ENCODE measurements at regions not wholly inside any gene's neighbourhood (a gene's known extent, or its start where the extent isn't known, plus 50 kb on each side); places are given as distances from the start of the nearest gene placed in this dataset.

DNA sequence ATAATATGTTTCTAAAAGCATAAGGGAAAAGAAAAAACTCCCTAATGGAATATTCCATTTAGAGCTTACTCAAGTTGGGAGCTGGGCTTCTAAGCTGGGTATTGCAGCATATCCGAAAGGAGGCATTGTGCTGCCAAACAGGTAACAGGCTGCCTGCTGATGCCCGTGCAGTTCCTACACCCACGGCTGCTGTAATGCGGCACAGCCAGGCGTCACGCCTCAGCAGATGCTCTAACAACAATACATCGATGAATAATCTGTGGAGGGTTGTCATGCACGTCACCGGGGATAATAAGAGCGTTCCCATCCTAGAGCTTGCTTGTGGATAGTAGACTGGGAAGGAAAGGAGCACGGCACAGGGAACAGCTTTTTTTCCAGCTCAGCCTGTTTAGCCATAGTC, 1582.1 kb upstream of the SLC10A2 start:
- TF ChIP-seq MEIS1 (CRISPR knock-in tag; IDR thresholded peaks at IDR 0.05; ENCODE audit: borderline replicate concordance) (no peak), ZNF660 (tag by site-specific recombination; IDR thresholded peaks at IDR 0.05) (no peak), ZNF302 (tag by site-specific recombination; IDR thresholded peaks at IDR 0.05; ENCODE audit: low read depth) (no peak), ZNF529 (tag by site-specific recombination; IDR thresholded peaks at IDR 0.05; ENCODE audit: insufficient replicate concordance) (no peak)
- TF ChIP-seq, protein P1, sequence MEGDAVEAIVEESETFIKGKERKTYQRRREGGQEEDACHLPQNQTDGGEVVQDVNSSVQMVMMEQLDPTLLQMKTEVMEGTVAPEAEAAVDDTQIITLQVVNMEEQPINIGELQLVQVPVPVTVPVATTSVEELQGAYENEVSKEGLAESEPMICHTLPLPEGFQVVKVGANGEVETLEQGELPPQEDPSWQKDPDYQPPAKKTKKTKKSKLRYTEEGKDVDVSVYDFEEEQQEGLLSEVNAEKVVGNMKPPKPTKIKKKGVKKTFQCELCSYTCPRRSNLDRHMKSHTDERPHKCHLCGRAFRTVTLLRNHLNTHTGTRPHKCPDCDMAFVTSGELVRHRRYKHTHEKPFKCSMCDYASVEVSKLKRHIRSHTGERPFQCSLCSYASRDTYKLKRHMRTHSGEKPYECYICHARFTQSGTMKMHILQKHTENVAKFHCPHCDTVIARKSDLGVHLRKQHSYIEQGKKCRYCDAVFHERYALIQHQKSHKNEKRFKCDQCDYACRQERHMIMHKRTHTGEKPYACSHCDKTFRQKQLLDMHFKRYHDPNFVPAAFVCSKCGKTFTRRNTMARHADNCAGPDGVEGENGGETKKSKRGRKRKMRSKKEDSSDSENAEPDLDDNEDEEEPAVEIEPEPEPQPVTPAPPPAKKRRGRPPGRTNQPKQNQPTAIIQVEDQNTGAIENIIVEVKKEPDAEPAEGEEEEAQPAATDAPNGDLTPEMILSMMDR (tag by site-specific recombination; IDR thresholded peaks at IDR 0.05): no peak
- TF ChIP-seq, protein P2, sequence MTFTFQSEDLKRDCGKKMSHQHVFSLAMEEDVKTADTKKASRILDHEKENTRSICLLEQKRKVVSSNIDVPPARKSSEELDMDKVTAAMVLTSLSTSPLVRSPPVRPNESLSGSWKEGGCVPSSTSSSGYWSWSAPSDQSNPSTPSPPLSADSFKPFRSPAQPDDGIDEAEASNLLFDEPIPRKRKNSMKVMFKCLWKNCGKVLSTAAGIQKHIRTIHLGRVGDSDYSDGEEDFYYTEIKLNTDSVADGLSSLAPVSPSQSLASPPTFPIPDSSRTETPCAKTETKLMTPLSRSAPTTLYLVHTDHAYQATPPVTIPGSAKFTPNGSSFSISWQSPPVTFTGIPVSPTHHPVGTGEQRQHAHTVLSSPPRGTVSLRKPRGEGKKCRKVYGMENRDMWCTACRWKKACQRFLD (tag by site-specific recombination; IDR thresholded peaks at IDR 0.05): no peak
- TF ChIP-seq, protein P3, sequence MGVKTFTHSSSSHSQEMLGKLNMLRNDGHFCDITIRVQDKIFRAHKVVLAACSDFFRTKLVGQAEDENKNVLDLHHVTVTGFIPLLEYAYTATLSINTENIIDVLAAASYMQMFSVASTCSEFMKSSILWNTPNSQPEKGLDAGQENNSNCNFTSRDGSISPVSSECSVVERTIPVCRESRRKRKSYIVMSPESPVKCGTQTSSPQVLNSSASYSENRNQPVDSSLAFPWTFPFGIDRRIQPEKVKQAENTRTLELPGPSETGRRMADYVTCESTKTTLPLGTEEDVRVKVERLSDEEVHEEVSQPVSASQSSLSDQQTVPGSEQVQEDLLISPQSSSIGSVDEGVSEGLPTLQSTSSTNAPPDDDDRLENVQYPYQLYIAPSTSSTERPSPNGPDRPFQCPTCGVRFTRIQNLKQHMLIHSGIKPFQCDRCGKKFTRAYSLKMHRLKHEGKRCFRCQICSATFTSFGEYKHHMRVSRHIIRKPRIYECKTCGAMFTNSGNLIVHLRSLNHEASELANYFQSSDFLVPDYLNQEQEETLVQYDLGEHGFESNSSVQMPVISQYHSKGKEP (tag by site-specific recombination; IDR thresholded peaks at IDR 0.05): no peak
